GM23338 (cell line): ENCODE measurements at regions not wholly inside any gene's neighbourhood (a gene's known extent, or its start where the extent isn't known, plus 50 kb on each side); places are given as distances from the start of the nearest gene placed in this dataset.

ENCODE experiments used
- CREB1 ChIP-seq: fragments of 250-450 bp; sonication (Bioruptor Pico); IDR thresholded peaks from 2 replicates; pipeline ENCODE4 v1.5.0; 2020; ENCODE audit warnings: low read depth, mild to moderate bottlenecking, moderate library complexity
- CTCF ChIP-seq, 2 experiments: fragments of 200-600 bp in 1 of 2; sonication (generic) in 1 of 2; conservative IDR thresholded peaks; 2 replicates each; pipeline versions ENCODE4 v1.5.1 to v1.6.1; 2016 to 2017; ENCODE audit warnings: antibody characterized with exemption in 2 of 2, low read depth in 2 of 2, mild to moderate bottlenecking in 2 of 2, moderate library complexity in 1 of 2
- ETS1 ChIP-seq: IDR thresholded peaks from 2 replicates; pipeline ENCODE4 v1.6.1; 2016; ENCODE audit warnings: antibody characterized with exemption
- EZH2 ChIP-seq: fragments of 200-600 bp; sonication (generic); IDR thresholded peaks from one replicate; pipeline ENCODE4 v1.8.0; 2017; ENCODE audit warnings: antibody characterized with exemption, mild to moderate bottlenecking, low read depth; ENCODE audit not compliant: unreplicated experiment
- EZH2phosphoT487 ChIP-seq: fragments of 200-600 bp; sonication (generic); IDR thresholded peaks from one replicate; pipeline ENCODE4 v1.8.1; 2018; ENCODE audit warnings: antibody characterized with exemption; ENCODE audit not compliant: unreplicated experiment
- JUNB ChIP-seq: IDR thresholded peaks from one replicate; pipeline ENCODE4 v1.6.1; 2016; ENCODE audit warnings: antibody characterized with exemption; ENCODE audit not compliant: unreplicated experiment
- NANOG ChIP-seq: IDR thresholded peaks from 2 replicates; pipeline ENCODE4 v1.6.1; 2016; ENCODE audit warnings: antibody characterized with exemption, borderline replicate concordance
- POLR2AphosphoS5 ChIP-seq: IDR thresholded peaks from 2 replicates; pipeline ENCODE4 v1.6.1; 2016; ENCODE audit warnings: antibody characterized with exemption, low read depth
- REST ChIP-seq: IDR thresholded peaks from one replicate; pipeline ENCODE4 v1.6.1; 2018; ENCODE audit warnings: antibody characterized with exemption; ENCODE audit not compliant: unreplicated experiment
- ZNF114 ChIP-seq: fragments of 250-450 bp; sonication (Bioruptor Pico); IDR thresholded peaks from 2 replicates; pipeline ENCODE4 v1.5.0; 2020; ENCODE audit warnings: mild to moderate bottlenecking, moderate library complexity

GRCh38 chr11:130762638-130763037, 153.6 kb downstream of the SNX19 start:
- TF ChIP-seq CTCF (conservative IDR thresholded peaks at IDR 0.05; ENCODE audit: low read depth in 2 of 2), result no peak
- no peak for TF ChIP-seq POLR2AphosphoS5
- no peak for TF ChIP-seq REST
- TF ChIP-seq EZH2, result no peak
- no peak for TF ChIP-seq ETS1
- TF ChIP-seq CREB1 (CRISPR knock-in tag), result no peak
- no peak for TF ChIP-seq JUNB
- TF ChIP-seq EZH2phosphoT487, result no peak
- TF ChIP-seq ZNF114, result no peak
- no peak for TF ChIP-seq NANOG
